ENCODE measurements at regions not wholly inside any gene's neighbourhood (a gene's known extent, or its start where the extent isn't known, plus 50 kb on each side); places are given as distances from the start of the nearest gene placed in this dataset.

GRCh38 chr14:24734917-24735500, 101.0 kb upstream of the GZMB start (continued):
- peak; percentile 19; the same call in 1 of the 2 replicates for TF ChIP-seq ARID5B (CRISPR knock-in tag; IDR thresholded peaks at IDR 0.05)
- no peak for TF ChIP-seq ARNTL (CRISPR knock-in tag; IDR thresholded peaks at IDR 0.05)
- peak; percentile 94 for TF ChIP-seq ZNF362 (CRISPR knock-in tag; IDR thresholded peaks at IDR 0.05; ENCODE audit: borderline replicate concordance)
- 0 out of 2 replicates have a peak, but pooled peaks have one; percentile 82 for TF ChIP-seq SP140L (CRISPR knock-in tag; IDR thresholded peaks at IDR 0.05; ENCODE audit: borderline replicate concordance)
- TF ChIP-seq THAP11 (CRISPR knock-in tag; IDR thresholded peaks at IDR 0.05) = 0 out of 2 replicates have a peak, but pooled peaks have one; percentile 23
- TF ChIP-seq MED1 (CRISPR knock-in tag; IDR thresholded peaks at IDR 0.05) = no peak
- no peak for TF ChIP-seq ZNF552 (CRISPR knock-in tag; IDR thresholded peaks at IDR 0.05; ENCODE audit: borderline replicate concordance)
- no peak for TF ChIP-seq E2F5 (CRISPR knock-in tag; conservative IDR thresholded peaks at IDR 0.05)
- TF ChIP-seq ZNF503 (CRISPR knock-in tag; IDR thresholded peaks at IDR 0.05) = 0 out of 2 replicates have a peak, but pooled peaks have one; percentile 52
- 0 out of 2 replicates have a peak, but pooled peaks have one; percentile 16 for TF ChIP-seq CEBPG (CRISPR knock-in tag; IDR thresholded peaks at IDR 0.05)
- TF ChIP-seq SMAD3 (CRISPR knock-in tag; IDR thresholded peaks at IDR 0.05) = peak; percentile 68; the same call in 1 of the 2 replicates
- TF ChIP-seq ZFP41 (CRISPR knock-in tag; IDR thresholded peaks at IDR 0.05; ENCODE audit: borderline replicate concordance) = 0 out of 2 replicates have a peak, but pooled peaks have one; percentile 37
- peak; percentile 88 for TF ChIP-seq RAD21 (CRISPR knock-in tag; IDR thresholded peaks at IDR 0.05)
- TF ChIP-seq SNAI1 (CRISPR knock-in tag; IDR thresholded peaks at IDR 0.05; ENCODE audit: borderline replicate concordance) = no peak
- peak; percentile 99 for TF ChIP-seq STAG1 (CRISPR knock-in tag; IDR thresholded peaks at IDR 0.05)
- no peak for TF ChIP-seq HMG20A (CRISPR knock-in tag; IDR thresholded peaks at IDR 0.05; ENCODE audit: borderline replicate concordance)
- peak; percentile 43; the same call in 1 of the 2 replicates for TF ChIP-seq TRAFD1 (CRISPR knock-in tag; IDR thresholded peaks at IDR 0.05; ENCODE audit: borderline replicate concordance)
- TF ChIP-seq ZNF331 (CRISPR knock-in tag; IDR thresholded peaks at IDR 0.05) = peak; percentile 17; the same call in 1 of the 2 replicates
- TF ChIP-seq ZNF264 (CRISPR knock-in tag; IDR thresholded peaks at IDR 0.05) = no peak
- 0 out of 2 replicates have a peak, but pooled peaks have one; percentile 25 for TF ChIP-seq GFI1 (CRISPR knock-in tag; IDR thresholded peaks at IDR 0.05; ENCODE audit: borderline replicate concordance)
- TF ChIP-seq FOXK1 (CRISPR knock-in tag; IDR thresholded peaks at IDR 0.05; ENCODE audit: borderline replicate concordance, low read depth) = no peak

All from HepG2 (cell line).